GM10266 (cell line): ENCODE measurements at regions not wholly inside any gene's neighbourhood (a gene's known extent, or its start where the extent isn't known, plus 50 kb on each side); places are given as distances from the start of the nearest gene placed in this dataset.
"Not testable (repeated sequence)": the region's sequence is repeated elsewhere in the genome, so short reads cannot be mapped to it uniquely, and the experiment has no call there.

ENCODE experiments used
- DNase-seq: peaks from one replicate; pipeline ENCODE4 v3.0.0; 2012; ENCODE audit errors: extremely low spot score
- TF ChIP-seq, protein P1 (sequence below): IDR thresholded peaks from 2 replicates; pipeline ENCODE4 v1.5.1; 2012; ENCODE audit warnings: mild to moderate bottlenecking, low read depth; ENCODE audit not compliant: control insufficient read depth, insufficient read depth; ENCODE audit errors: missing control alignments

- no peak for DNase-seq
- TF ChIP-seq, protein P1, sequence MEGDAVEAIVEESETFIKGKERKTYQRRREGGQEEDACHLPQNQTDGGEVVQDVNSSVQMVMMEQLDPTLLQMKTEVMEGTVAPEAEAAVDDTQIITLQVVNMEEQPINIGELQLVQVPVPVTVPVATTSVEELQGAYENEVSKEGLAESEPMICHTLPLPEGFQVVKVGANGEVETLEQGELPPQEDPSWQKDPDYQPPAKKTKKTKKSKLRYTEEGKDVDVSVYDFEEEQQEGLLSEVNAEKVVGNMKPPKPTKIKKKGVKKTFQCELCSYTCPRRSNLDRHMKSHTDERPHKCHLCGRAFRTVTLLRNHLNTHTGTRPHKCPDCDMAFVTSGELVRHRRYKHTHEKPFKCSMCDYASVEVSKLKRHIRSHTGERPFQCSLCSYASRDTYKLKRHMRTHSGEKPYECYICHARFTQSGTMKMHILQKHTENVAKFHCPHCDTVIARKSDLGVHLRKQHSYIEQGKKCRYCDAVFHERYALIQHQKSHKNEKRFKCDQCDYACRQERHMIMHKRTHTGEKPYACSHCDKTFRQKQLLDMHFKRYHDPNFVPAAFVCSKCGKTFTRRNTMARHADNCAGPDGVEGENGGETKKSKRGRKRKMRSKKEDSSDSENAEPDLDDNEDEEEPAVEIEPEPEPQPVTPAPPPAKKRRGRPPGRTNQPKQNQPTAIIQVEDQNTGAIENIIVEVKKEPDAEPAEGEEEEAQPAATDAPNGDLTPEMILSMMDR = no peak
These were observed 401.9 kb upstream of the IRX2 start for GRCh38 chr5:3153226-3153858.

DNA sequence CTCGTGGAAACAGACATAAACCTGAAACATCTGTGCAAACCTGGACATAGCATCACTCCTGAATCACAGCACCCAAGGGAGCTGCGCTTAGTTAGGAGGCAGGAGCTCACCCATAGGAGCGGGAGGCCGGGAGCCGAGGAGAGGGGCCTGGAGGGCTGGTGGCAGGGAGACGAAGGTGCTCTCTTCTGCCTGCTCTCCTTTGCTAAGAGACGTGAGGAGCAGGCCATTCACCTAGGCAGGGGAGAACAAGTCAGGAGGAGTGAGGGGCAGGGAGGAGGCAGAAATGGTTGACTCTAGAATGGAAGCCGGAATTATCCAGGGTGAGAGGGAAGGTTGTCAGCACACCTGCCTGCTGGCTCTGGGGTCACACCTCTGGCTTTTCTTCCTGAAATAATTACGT lies 398.4 kb upstream of the IRX2 start:
- TF ChIP-seq, protein P1 = no peak
- DNase-seq = no peak

DNA sequence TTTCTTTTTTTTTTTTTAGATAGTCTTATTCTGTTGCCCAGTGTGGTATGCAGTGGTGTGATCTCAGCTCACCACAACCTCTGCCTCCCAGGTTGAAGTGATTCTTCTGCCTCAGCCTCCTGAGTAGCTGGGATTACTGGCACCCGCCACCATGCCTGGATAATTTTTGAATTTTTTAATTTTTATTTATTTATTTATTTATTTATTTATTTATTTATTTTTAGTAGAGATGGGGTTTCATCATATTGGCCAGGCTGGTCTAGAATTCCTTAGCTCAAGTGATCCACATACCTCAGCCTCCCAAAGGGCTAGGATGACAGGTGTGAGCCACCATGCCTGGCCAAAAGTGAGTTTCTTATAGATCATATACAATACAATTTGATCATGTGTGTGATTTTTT lies 395.9 kb upstream of the IRX2 start:
- DNase-seq = not testable (repeated sequence)

DNA sequence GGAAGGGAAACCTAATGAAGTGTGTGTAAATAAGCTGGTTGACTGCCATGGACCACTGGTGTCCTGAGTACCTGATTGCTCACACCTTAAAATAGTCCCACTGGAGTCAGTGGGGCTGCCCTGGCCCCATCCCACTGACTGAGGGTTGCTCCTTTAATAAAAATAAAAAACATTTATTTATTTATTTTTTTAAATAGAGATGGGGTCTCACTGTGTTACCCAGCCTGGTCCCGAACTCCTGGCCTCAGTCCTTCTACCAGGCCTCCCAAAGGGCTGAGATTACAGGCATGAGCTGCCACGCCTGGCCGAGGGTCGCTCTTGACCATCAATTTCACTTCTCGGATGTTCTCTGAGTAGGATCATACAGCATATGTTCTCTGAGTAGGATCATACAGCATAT lies 394.2 kb upstream of the IRX2 start:
- DNase-seq = no peak
- TF ChIP-seq, protein P1 = no peak

DNA sequence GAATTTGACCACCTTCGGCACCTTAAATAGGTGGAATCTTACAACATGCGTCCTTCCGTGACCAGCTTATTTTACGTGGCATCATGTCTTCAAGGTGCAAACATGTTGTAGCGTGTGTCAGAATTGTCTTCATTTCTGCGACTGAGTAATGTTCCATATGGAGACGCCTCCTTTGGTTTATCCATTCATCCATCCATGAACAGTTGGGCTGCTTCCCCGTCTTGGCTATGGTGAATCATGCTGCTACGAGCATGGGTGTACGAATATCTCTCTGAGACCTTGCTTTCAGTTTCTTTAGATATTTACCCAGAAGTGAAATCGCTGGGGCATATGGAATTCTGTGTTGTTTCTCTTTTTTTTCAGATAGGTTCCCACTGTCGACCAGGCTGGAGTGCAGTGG lies 391.9 kb upstream of the IRX2 start:
- TF ChIP-seq, protein P1 = no peak
- DNase-seq = no peak

- TF ChIP-seq, protein P1 = no peak
- no peak for DNase-seq
These were observed 391.0 kb upstream of the IRX2 start for GRCh38 chr5:3142261-3143027.

- TF ChIP-seq, protein P1 = no peak
- DNase-seq = no peak
These were observed 388.6 kb upstream of the IRX2 start for GRCh38 chr5:3140117-3140516.
